ENCODE measurements at regions not wholly inside any gene's neighbourhood (a gene's known extent, or its start where the extent isn't known, plus 50 kb on each side); places are given as distances from the start of the nearest gene placed in this dataset.
"Not testable (repeated sequence)": the region's sequence is repeated elsewhere in the genome, so short reads cannot be mapped to it uniquely, and the experiment has no call there.

DNA sequence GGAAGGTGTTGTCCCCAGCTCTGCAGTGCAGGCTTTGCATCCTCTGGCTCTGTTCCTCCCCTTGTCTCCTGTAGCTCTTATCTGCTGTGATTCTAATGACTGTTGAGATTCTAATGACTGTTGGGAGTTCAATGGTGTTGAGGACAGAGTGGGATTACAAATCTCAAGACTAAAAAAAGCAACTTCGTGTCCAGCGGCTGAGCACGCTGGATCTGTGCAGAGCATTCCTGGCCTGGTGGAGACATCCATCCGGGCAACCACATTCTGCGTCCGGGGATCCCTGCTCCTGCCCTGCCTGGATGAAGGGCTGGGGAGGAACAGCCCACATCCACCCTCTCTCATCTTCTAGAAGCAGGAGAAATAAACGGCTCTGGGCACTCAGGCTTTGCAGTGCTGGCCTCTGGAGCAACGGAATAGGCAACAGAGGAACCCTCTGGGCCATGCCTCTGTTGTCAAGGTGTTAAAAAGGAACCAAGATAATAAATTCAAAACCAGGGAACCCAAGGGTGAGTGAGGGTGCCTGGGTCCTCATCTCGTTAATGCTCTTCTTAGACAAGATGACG lies 106.7 kb upstream of the ASB18 start:
- DNase-seq = no peak
- TF ChIP-seq POLR2A (IDR thresholded peaks at IDR 0.05; ENCODE audit: low read length) (no peak), GATA1 (IDR thresholded peaks at IDR 0.05; ENCODE audit: low read depth, low read length) (no peak)

DNA sequence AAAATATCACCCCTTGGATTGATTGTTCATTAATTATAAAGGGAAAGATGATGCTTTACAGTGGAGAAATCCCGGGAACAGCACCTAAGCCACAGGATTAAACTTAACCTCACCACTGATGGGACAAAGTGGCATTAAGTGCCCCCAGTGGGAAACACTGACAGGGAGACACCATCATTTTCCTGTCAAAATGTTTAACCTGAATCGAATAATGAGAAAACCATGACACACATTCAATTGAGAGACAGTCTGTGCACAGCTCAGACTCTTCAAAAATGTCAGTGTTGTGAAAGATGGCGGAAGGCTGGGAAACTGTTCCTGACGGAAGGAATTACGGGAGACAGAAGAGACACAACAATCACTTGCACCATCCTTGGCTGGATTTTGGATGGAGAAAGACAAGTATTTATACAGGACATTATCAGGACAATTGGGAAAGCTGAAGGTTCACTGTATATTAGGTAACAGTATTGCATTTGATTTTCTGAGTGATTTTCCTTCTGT lies 111.8 kb upstream of the ASB18 start:
- no peak for DNase-seq
- TF ChIP-seq GATA1 (IDR thresholded peaks at IDR 0.05; ENCODE audit: low read depth, low read length) = no peak
- no peak for TF ChIP-seq POLR2A (IDR thresholded peaks at IDR 0.05; ENCODE audit: low read length)

DNA sequence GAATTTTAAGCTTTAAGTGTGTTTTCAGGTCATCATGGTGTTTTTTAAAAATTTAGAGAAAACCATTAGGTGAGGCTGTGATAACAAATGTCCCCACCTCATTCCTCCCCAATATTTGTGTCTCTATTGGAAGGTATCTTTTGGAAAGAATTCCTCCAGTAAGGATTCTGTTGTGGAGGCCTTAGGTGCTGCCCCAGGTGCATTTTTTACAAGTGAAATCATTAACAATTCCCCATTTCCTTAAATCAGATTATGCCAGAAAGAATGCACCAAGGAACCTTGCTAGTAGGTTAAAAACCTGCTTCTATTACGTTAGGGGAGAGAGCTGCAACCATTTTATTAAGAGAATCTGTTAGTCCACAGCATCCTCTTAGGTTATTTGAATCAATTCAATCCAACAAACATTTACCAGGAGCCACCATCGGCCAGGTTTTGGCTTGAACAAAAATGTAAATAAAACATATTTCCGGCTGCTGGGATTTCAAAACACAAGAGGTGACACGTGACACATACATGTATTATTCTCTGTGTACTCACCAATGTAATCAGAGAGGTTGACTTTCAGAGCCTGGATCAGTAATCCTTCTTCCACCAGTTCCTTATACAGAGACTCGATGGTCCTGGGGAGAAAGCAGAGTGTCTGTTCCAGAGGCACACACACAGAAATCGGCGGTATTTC lies 112.5 kb upstream of the ASB18 start:
- TF ChIP-seq POLR2A (IDR thresholded peaks at IDR 0.05; ENCODE audit: low read length) = no peak
- no peak for TF ChIP-seq GATA1 (IDR thresholded peaks at IDR 0.05; ENCODE audit: low read depth, low read length)
- no peak for DNase-seq

DNA sequence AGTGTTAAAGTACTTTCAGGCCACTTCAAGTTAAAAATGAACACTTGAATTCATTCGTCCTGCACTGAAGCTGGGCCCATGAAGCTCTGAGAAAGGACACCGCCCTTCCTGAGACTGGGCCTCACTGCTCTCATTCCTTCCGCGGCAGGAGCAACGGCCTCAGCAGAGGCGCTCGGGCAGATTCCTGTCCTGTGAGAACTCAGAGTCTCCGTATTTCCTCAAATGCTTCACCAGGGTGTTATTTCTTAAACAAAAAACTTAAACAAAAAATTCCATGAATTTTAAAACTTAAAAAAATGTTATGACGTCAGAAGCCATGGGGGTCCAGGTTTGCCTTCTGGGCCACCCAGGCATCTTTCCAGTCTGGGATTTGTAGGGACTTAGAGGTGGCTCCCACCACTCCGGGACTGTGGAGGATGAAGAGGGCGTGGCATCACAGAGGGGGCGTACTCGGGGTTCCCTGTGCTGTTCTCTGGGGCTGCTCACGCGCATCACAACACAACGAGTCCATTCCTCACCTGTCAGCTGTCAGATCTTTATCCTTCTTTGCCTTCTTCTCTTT lies 115.9 kb upstream of the ASB18 start:
- TF ChIP-seq GATA1 (IDR thresholded peaks at IDR 0.05; ENCODE audit: low read depth, low read length) = no peak
- no peak for TF ChIP-seq POLR2A (IDR thresholded peaks at IDR 0.05; ENCODE audit: low read length)
- DNase-seq = no peak

DNA sequence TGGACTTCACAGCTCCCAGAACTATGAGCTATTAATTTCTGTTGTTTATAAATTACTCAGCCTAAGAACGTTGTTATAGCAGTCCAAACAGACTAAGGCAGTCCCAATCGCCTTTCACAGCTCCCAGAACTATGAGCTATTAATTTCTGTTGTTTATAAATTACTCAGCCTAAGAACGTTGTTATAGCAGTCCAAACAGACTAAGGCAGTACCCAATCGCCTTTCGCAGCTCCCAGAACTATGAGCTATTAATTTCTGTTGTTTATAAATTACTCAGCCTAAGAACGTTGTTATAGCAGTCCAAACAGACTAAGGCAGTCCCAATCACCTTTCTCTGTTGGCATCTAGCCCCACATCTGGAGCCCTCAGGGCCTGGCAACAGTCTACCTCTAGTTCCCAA lies 117.0 kb upstream of the ASB18 start:
- not testable (repeated sequence) for DNase-seq

DNA sequence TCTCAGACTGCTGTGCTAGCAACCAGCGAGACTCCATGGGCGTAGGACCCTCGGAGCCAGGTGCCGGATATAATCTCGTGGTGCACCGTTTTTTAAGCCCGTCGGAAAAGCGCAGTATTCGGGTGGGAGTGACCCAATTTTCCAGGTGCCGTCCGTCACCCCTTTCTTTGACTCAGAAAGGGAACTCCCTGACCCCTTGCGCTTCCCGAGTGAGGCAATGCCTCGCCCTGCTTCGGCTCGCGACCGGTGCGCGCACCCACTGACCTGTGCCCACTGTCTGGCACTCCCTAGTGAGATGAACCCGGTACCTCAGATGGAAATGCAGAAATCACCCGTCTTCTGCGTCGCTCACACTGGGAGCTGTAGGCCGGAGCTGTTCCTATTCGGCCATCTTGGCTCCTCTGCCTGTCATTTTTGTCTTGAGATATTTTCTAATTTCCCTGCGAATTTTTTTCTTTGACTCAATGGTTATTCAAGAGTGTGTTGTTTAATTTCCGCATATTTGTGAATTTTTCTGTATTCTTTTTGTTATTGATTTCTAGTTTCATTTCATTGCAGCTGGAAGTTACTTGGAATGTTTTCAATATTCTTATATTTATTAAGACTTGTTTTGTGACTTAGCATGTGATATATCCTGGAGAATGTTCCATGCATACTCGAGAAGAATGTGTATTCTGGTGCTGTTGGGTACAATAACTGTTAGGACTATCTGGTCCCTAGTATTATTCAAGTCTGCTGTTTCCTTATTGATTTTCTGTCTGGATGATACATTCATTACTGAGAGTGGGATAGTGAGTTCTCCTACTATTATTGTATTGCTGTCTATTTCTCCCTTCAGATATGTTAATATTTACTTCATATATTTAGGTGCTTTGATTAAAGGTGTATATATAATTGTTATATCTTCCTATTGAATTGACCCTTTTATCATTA lies 125.3 kb upstream of the ASB18 start:
- DNase-seq = not testable (repeated sequence)

DNA sequence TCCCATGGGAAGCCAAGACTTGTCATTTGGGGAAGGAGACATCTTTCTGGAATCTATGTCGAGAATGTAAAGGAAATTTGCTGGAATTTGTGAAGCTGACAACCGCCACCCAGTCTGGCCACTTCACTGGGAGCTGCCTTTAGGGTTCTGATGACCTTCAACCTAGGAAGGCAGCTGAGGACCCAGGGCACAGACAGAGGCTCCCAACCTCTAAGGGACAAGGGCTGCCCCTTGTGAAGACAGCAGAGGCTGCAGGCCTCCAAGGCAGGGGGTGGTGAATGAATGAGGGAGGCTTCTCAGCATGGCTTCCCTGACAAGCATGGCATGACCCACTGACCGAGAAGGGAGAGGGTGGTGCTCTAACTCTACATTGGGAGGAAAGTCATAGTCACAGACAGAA lies 128.9 kb upstream of the ASB18 start:
- no peak for TF ChIP-seq POLR2A (IDR thresholded peaks at IDR 0.05; ENCODE audit: low read length)
- no peak for TF ChIP-seq GATA1 (IDR thresholded peaks at IDR 0.05; ENCODE audit: low read depth, low read length)
- no peak for DNase-seq

DNA sequence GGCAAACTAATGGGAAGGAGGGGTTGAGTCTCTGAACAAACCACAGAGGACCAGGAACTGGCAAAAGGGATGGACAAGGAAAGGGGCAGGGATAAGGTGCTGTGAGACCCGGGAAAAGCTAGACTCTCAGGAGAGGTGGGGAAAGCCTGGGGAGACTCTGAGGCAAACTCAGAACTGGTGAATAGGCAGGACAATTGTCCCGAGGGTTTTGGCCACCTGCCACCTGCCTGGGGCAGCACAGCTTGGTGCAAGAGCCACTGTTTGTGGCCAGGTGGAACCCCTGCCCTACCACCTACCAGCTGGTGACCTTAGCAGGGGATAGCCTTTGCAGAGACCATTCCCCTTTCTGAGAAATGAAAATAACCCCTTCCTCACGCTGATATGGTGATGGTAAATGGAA lies 129.4 kb upstream of the ASB18 start:
- TF ChIP-seq POLR2A (IDR thresholded peaks at IDR 0.05; ENCODE audit: low read length) (no peak), GATA1 (IDR thresholded peaks at IDR 0.05; ENCODE audit: low read depth, low read length) (no peak)
- DNase-seq = no peak

DNA sequence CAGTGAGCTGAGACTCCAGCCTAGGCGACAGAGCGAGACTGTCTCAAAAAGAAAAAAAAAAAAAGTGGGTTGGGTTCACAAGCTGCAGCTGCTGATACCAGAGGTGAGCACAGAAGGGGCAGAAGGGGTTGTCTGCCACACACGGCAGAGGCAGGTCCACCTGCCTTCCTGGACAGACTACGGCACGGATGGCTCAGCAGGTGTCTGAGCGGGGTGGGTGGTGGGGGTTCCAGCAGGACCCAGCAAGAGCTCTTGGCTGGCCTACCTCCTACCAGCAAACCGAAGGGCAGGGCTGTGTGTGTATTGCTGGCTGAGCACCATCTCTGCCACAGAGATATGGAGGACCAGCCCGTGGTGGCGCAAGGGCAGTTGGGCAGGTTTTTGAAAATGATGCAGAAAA lies 130.4 kb upstream of the ASB18 start:
- no peak for TF ChIP-seq GATA1 (IDR thresholded peaks at IDR 0.05; ENCODE audit: low read depth, low read length)
- no peak for DNase-seq

DNA sequence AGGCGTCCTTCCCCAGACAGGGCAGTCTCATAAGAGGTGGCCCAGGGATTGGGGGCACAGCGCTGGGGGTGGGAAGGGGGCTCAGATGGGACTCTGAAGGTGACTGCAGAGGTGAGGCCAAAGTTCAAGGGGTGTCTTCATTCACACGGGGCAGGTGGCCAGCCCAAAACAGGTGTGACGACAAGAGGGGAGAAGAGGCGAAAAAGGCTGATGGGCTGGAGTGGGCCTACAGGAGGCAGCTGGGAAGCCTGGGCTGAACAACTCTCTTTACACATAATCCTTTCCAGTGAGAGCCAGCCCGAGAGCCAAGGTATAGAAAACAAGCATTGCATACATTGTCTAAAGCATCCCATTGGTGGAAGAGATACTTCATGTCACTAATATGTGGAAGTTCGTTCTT lies 130.9 kb upstream of the ASB18 start:
- no peak for TF ChIP-seq GATA1 (IDR thresholded peaks at IDR 0.05; ENCODE audit: low read depth, low read length)
- TF ChIP-seq POLR2A (IDR thresholded peaks at IDR 0.05; ENCODE audit: low read length) = no peak
- no peak for DNase-seq

DNA sequence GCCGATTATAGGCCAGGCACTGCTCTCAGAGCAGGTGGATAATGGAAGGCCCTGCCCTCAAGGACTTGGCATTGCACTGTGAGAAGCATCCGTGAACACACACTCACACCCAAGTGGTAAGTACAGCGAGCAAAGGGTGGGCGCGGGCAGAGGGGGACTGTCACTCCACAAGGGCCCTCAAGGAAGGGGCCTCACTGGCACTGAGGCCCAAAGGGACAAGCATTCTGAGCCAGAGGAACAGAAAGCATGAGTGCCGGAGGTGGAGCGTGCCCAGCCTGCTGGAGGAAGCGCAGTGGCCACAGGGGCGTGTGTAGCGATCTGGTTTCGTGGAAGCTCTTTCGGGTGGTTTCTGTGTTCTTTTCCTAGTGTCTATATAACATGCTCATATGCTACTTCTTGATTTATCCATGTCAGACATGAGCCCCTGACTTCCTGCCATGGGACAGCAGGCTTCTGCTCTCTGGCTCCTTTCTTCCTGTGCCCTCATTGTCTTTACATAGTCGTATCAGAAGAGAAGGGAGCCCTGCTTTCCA lies 132.7 kb upstream of the ASB18 start:
- TF ChIP-seq GATA1 (IDR thresholded peaks at IDR 0.05; ENCODE audit: low read depth, low read length) = no peak
- TF ChIP-seq POLR2A (IDR thresholded peaks at IDR 0.05; ENCODE audit: low read length) = no peak
- no peak for DNase-seq

DNA sequence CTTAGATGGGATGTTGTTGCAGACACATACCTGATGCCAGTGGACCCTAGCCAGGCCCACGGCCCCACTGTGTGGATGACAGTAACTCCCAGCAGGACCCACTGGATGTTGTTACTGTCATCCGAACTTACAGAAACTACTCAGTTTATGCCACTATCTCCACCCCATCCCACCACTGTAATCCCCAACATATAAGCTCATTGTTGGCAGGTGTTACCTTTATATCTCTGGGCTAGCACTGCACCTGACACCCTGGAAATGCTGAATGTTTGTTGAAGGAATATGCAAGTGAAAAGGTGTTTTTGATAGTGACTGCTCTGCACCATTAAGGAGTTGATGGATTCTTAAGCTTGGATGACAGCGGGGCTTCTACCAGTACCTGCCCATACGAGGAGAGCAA lies 133.5 kb upstream of the ASB18 start:
- DNase-seq = no peak
- no peak for TF ChIP-seq GATA1 (IDR thresholded peaks at IDR 0.05; ENCODE audit: low read depth, low read length)
- no peak for TF ChIP-seq POLR2A (IDR thresholded peaks at IDR 0.05; ENCODE audit: low read length)

DNA sequence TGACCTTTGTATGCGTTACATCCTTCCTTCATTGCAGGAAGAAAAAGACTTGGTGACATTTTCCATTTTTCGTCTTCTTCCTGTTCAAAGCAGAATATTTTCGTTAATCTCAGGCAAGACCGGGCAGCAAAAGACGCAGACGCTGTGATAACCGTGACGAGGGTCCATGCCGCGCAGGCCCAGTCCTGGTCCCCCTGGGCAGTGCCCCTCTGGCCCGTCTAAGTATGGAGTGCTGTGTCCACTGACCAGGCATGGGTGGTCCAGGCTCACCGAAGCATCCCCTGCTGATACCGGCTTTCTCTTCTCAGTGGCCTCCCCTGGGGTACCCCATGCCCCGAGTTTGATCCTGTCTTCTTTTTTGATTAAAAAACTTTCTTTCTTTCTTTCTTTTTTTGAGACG lies 135.2 kb upstream of the ASB18 start:
- no peak for TF ChIP-seq GATA1 (IDR thresholded peaks at IDR 0.05; ENCODE audit: low read depth, low read length)
- no peak for TF ChIP-seq POLR2A (IDR thresholded peaks at IDR 0.05; ENCODE audit: low read length)
- no peak for DNase-seq

DNA sequence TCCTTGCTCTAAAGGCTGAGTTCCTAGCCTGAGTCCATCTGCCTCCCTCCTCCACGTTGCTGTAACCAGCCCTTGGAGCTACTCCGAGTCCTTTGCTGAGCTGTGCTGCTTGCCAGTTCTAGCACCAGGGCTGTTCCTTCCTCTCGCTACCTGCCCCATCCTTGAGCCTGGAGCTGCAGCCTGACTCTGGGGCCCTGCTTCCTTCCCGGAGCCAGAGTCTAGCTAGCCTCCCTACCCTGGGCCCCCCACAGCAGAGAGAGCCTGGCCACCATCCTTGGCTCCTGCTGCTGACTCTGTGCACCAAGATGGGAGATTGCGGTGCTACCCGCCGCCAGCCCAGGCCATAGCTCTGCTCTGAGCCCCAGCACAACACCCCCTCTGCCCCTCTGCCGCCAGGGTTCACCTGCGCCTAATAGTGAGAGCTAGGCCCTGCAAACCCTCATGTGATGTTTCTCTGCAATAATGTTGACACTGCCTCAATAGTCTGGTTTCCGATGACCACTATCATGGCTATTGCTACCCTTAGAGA lies 135.9 kb upstream of the ASB18 start:
- TF ChIP-seq GATA1 (IDR thresholded peaks at IDR 0.05; ENCODE audit: low read depth, low read length) (no peak), POLR2A (IDR thresholded peaks at IDR 0.05; ENCODE audit: low read length) (no peak)
- no peak for DNase-seq
